ENCODE measurements at regions not wholly inside any gene's neighbourhood (a gene's known extent, or its start where the extent isn't known, plus 50 kb on each side); places are given as distances from the start of the nearest gene placed in this dataset.

- DNase-seq (ENCODE audit: low spot score) = peak; percentile 39
Observed at GRCh38 chrX:20863649-20864048, 510.6 kb upstream of the CNKSR2 start.

- no peak for DNase-seq (ENCODE audit: low spot score)
Observed at GRCh38 chrX:20861113-20861512, 513.1 kb upstream of the CNKSR2 start.

- DNase-seq (ENCODE audit: low spot score) = no peak
Observed at GRCh38 chrX:20857746-20858145, 516.5 kb upstream of the CNKSR2 start.

GRCh38 chrX:20838477-20838876 is 535.7 kb upstream of the CNKSR2 start:
- no peak for DNase-seq (ENCODE audit: low spot score)

GRCh38 chrX:20829665-20830491 is 544.3 kb upstream of the CNKSR2 start:
- no peak for DNase-seq (ENCODE audit: low spot score)

GRCh38 chrX:20825984-20826383 is 548.2 kb upstream of the CNKSR2 start:
- DNase-seq (ENCODE audit: low spot score) = no peak

GRCh38 chrX:20803971-20804370 is 537.3 kb upstream of the RPS6KA3 start:
- DNase-seq (ENCODE audit: low spot score) = no peak

- DNase-seq (ENCODE audit: low spot score) = no peak
Observed at GRCh38 chrX:20802036-20802435, 535.3 kb upstream of the RPS6KA3 start.

GRCh38 chrX:20796450-20796849 is 529.7 kb upstream of the RPS6KA3 start:
- DNase-seq (ENCODE audit: low spot score) = no peak

GRCh38 chrX:20789103-20789502 is 522.4 kb upstream of the RPS6KA3 start:
- no peak for DNase-seq (ENCODE audit: low spot score)

GRCh38 chrX:20767346-20767745 is 500.6 kb upstream of the RPS6KA3 start:
- DNase-seq (ENCODE audit: low spot score) = no peak

- DNase-seq (ENCODE audit: low spot score) = no peak
Observed at GRCh38 chrX:20756585-20756984, 489.9 kb upstream of the RPS6KA3 start.

GRCh38 chrX:20753076-20753475 is 486.4 kb upstream of the RPS6KA3 start:
- DNase-seq (ENCODE audit: low spot score) = no peak

GRCh38 chrX:20746690-20747089 is 480.0 kb upstream of the RPS6KA3 start:
- no peak for DNase-seq (ENCODE audit: low spot score)

GRCh38 chrX:20743046-20743445 is 476.3 kb upstream of the RPS6KA3 start:
- peak; percentile 1 for DNase-seq (ENCODE audit: low spot score)

- no peak for DNase-seq (ENCODE audit: low spot score)
Observed at GRCh38 chrX:20742106-20742505, 475.4 kb upstream of the RPS6KA3 start.

- DNase-seq (ENCODE audit: low spot score) = no peak
Observed at GRCh38 chrX:20740443-20740842, 473.7 kb upstream of the RPS6KA3 start.

GRCh38 chrX:20739038-20739745 is 472.5 kb upstream of the RPS6KA3 start:
- no peak for DNase-seq (ENCODE audit: low spot score)

- DNase-seq (ENCODE audit: low spot score) = no peak
Observed at GRCh38 chrX:20729416-20729815, 462.7 kb upstream of the RPS6KA3 start.

- no peak for DNase-seq (ENCODE audit: low spot score)
Observed at GRCh38 chrX:20727447-20727846, 460.7 kb upstream of the RPS6KA3 start.

- no peak for DNase-seq (ENCODE audit: low spot score)
Observed at GRCh38 chrX:20720954-20721626, 454.4 kb upstream of the RPS6KA3 start.

GRCh38 chrX:20718592-20719380 is 452.1 kb upstream of the RPS6KA3 start:
- DNase-seq (ENCODE audit: low spot score) = no peak
